H9 (cell line): ENCODE measurements at regions not wholly inside any gene's neighbourhood (a gene's known extent, or its start where the extent isn't known, plus 50 kb on each side); places are given as distances from the start of the nearest gene placed in this dataset.

Experiments
- DNase-seq: peaks from one replicate; pipeline ENCODE4 v3.0.0-alpha.2; 2017
- H2AFZ ChIP-seq: one replicate; pipeline ENCODE4 v1.6.1; 2013; ENCODE audit warnings: mild to moderate bottlenecking, low read length, control low read depth, moderate library complexity
- H2AK5ac ChIP-seq: 2 replicates; pipeline ENCODE4 v1.6.1; 2013; ENCODE audit warnings: low read length, control low read depth, mixed read lengths; ENCODE audit not compliant: insufficient read length
- H2BK120ac ChIP-seq: one replicate; pipeline ENCODE4 v1.6.1; 2013; ENCODE audit warnings: low read depth, mild to moderate bottlenecking, low read length, control low read depth, inconsistent platforms; ENCODE audit not compliant: poor library complexity, severe bottlenecking
- H2BK12ac ChIP-seq: 2 replicates; pipeline ENCODE4 v1.6.1; 2013; ENCODE audit warnings: low read length, control low read depth, mixed read lengths, low read depth; ENCODE audit not compliant: insufficient read length
- H2BK15ac ChIP-seq: 2 replicates; pipeline ENCODE4 v1.6.1; 2013; ENCODE audit warnings: low read depth, low read length, control low read depth
- H2BK20ac ChIP-seq: one replicate; pipeline ENCODE4 v1.6.1; 2013; ENCODE audit warnings: low read depth, mild to moderate bottlenecking, low read length, control low read depth, inconsistent platforms; ENCODE audit not compliant: poor library complexity, severe bottlenecking
- H2BK5ac ChIP-seq: 2 replicates; pipeline ENCODE4 v1.6.1; 2013; ENCODE audit warnings: low read length, control low read depth, mixed read lengths; ENCODE audit not compliant: insufficient read length
- H3K14ac ChIP-seq: 2 replicates; pipeline ENCODE4 v1.6.1; 2013; ENCODE audit warnings: low read length, control low read depth; ENCODE audit not compliant: insufficient read depth
- H3K18ac ChIP-seq: 2 replicates; pipeline ENCODE4 v1.6.1; 2013; ENCODE audit warnings: low read depth, mild to moderate bottlenecking, mixed read lengths, low read length, control low read depth; ENCODE audit not compliant: insufficient read length
- H3K23ac ChIP-seq: 2 replicates; pipeline ENCODE4 v1.6.1; 2013; ENCODE audit warnings: low read length, control low read depth, mixed read lengths, low read depth; ENCODE audit not compliant: insufficient read length
- H3K23me2 ChIP-seq: 2 replicates; pipeline ENCODE4 v1.6.1; 2013; ENCODE audit warnings: low read depth, mild to moderate bottlenecking, mixed read lengths, low read length, control low read depth; ENCODE audit not compliant: insufficient read length, poor library complexity, severe bottlenecking
- H3K27ac ChIP-seq: 2 replicates; pipeline ENCODE4 v1.5.1; 2013; ENCODE audit warnings: low read length, control low read depth, mixed read lengths, low read depth; ENCODE audit not compliant: insufficient read length
- H3K27me3 ChIP-seq: 2 replicates; pipeline ENCODE4 v1.6.1; 2013; ENCODE audit warnings: low read length, control low read depth, inconsistent platforms; ENCODE audit not compliant: insufficient read depth
- H3K4ac ChIP-seq: 2 replicates; pipeline ENCODE4 v1.6.1; 2013; ENCODE audit warnings: low read depth, mild to moderate bottlenecking, control low read depth, inconsistent platforms, low read length, moderate library complexity
- H3K4me1 ChIP-seq: 2 replicates; pipeline ENCODE4 v1.6.1; 2013; ENCODE audit warnings: low read length, control low read depth, inconsistent platforms; ENCODE audit not compliant: insufficient read depth
- H3K4me2 ChIP-seq: 2 replicates; pipeline ENCODE4 v1.6.1; 2013; ENCODE audit warnings: low read length, control low read depth, mixed read lengths; ENCODE audit not compliant: insufficient read length, insufficient read depth
- H3K56ac ChIP-seq: 2 replicates; pipeline ENCODE4 v1.6.1; 2013; ENCODE audit warnings: low read depth, mild to moderate bottlenecking, mixed read lengths, low read length, control low read depth; ENCODE audit not compliant: insufficient read length
- H3K79me1 ChIP-seq: 2 replicates; pipeline ENCODE4 v1.6.1; 2013; ENCODE audit warnings: low read depth, mild to moderate bottlenecking, moderate library complexity, low read length, control low read depth, inconsistent platforms; ENCODE audit not compliant: insufficient read depth, poor library complexity, severe bottlenecking
- H3K79me2 ChIP-seq: 2 replicates; pipeline ENCODE4 v1.6.1; 2013; ENCODE audit warnings: low read length, control low read depth, inconsistent platforms; ENCODE audit not compliant: insufficient read depth
- H3K9ac ChIP-seq: 2 replicates; pipeline ENCODE4 v1.6.1; 2013; ENCODE audit warnings: low read length, control low read depth, mixed read lengths; ENCODE audit not compliant: insufficient read length; ENCODE audit errors: extremely low read depth
- H3K9me3 ChIP-seq: one replicate; pipeline ENCODE4 v1.6.1; 2013; ENCODE audit warnings: low read depth, low read length, inconsistent platforms; ENCODE audit not compliant: control insufficient read depth
- H3T11ph ChIP-seq: one replicate; pipeline ENCODE4 v1.6.1; 2013; ENCODE audit warnings: mild to moderate bottlenecking, low read length, control low read depth, inconsistent platforms
- H4K20me1 ChIP-seq: one replicate; pipeline ENCODE4 v1.6.1; 2013; ENCODE audit not compliant: control insufficient read depth, insufficient read length, insufficient read depth
- H4K5ac ChIP-seq: 2 replicates; pipeline ENCODE4 v1.6.1; 2013; ENCODE audit warnings: low read depth, mild to moderate bottlenecking, mixed read lengths, low read length, control low read depth; ENCODE audit not compliant: insufficient read length
- H4K8ac ChIP-seq: replicated peaks from 2 replicates; pipeline ENCODE4 v1.6.1; 2013; ENCODE audit warnings: low read length, control low read depth, mixed read lengths, low read depth; ENCODE audit not compliant: insufficient read length
- H4K91ac ChIP-seq: 2 replicates; pipeline ENCODE4 v1.6.1; 2013; ENCODE audit warnings: low read depth, mild to moderate bottlenecking, moderate library complexity, mixed read lengths, low read length, control low read depth; ENCODE audit not compliant: insufficient read length
- H3K27ac Mint-ChIP-seq, 3 experiments: 2 replicates in 2 of 3; 3 replicates in 1 of 3; pipeline ENCODE4 v1.8.0; 2020 to 2021; ENCODE audit warnings: mixed read lengths in 3 of 3, mild to moderate bottlenecking in 1 of 3, moderate library complexity in 1 of 3
- H3K27me3 Mint-ChIP-seq: 2 replicates; pipeline ENCODE4 v1.8.0; 2021; ENCODE audit warnings: low read depth, mild to moderate bottlenecking, moderate library complexity, mixed read lengths
- H3K36me3 Mint-ChIP-seq, 3 experiments: 2 replicates in 2 of 3; 3 replicates in 1 of 3; pipeline ENCODE4 v1.8.0; 2020 to 2021; ENCODE audit warnings: low read depth in 3 of 3, mixed read lengths in 3 of 3; ENCODE audit not compliant: insufficient read depth in 1 of 3
- H3K4me1 Mint-ChIP-seq, 2 experiments: 2 replicates each; pipeline ENCODE4 v1.8.0; 2020; ENCODE audit warnings: mixed read lengths in 2 of 2
- H3K4me3 Mint-ChIP-seq, 2 experiments: 2 replicates in 1 of 2; 3 replicates in 1 of 2; pipeline ENCODE4 v1.8.0; 2020 to 2021; ENCODE audit warnings: mild to moderate bottlenecking in 2 of 2, mixed read lengths in 2 of 2, moderate library complexity in 1 of 2
- H3K9me3 Mint-ChIP-seq, 2 experiments: 2 replicates in 1 of 2; 3 replicates in 1 of 2; pipeline ENCODE4 v1.8.0; 2020; ENCODE audit warnings: mild to moderate bottlenecking in 2 of 2, mixed read lengths in 2 of 2, moderate library complexity in 1 of 2
- CTCF ChIP-seq: fragments of 200-600 bp; sonication (generic); conservative IDR thresholded peaks from 3 replicates; pipeline ENCODE4 v1.8.0; 2021; ENCODE audit warnings: antibody characterized with exemption, mild to moderate bottlenecking
- whole genome bisulfite sequencing: extraction: QIAGEN DNeasy Blood & Tissue Kit; methylation state at CpG from one replicate; pipeline ENCODE4 v1.1.7; 2013; ENCODE audit warnings: missing lambda C conversion rate, low lambda C conversion rate, mixed read lengths; ENCODE audit not compliant: insufficient read length; ENCODE audit errors: extremely low coverage; 5-methylcytosine and 5-hydroxymethylcytosine counted together

DNA sequence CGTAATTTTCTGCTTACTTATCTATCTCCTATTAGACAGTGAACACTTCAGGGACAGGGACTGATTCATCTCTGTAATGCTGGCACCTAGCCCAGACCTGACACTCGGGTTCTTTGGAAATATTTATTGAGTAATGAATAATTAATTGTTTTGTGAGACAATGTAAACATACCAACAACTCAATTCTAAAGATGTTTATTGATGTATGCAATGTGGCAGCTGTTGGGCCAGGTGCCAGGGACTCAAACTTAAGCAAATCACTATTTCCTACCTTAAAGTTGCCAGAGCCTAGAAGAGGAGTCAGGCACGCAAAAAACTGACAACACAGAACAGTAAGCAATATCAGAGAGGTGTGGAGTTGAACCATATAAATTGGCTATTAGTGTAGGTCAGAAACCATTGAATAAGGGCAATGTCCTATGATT lies 63.6 kb upstream of the BMPER start:
- Histone ChIP-seq H2BK120ac (no peak overlapping the region), H2BK12ac (no peak overlapping the region), H3K23me2 (no peaks in the 10 kb centered on the region), H2BK15ac (no peak overlapping the region), H4K20me1 (no peaks in the 10 kb centered on the region), H4K5ac (no peak overlapping the region), H3K27ac (no peak overlapping the region), H2BK5ac (no peak overlapping the region), H3K9me3 (no peaks in the 10 kb centered on the region), H4K91ac (no peak overlapping the region), H3K4me2 (no peak overlapping the region), H3K4me1 (no peaks in the 10 kb centered on the region), H3K4ac (no peak overlapping the region), H2BK20ac (no peak overlapping the region), H3K79me2 (no peaks in the 10 kb centered on the region), H3K9ac (no peak overlapping the region), H3K14ac (no peak overlapping the region), H3K79me1 (no peaks in the 10 kb centered on the region), H3K23ac (no peak overlapping the region), H3K27me3 (no peaks in the 10 kb centered on the region), H3T11ph (no peak overlapping the region), H2AFZ (no peak overlapping the region), H3K18ac (no peak overlapping the region), H3K56ac (no peak overlapping the region), H2AK5ac (no peak overlapping the region), H4K8ac (no peak overlapping the region)
- Mint-ChIP-seq H3K36me3 (peaks cover 0 to 4% (median 0%) of the 10 kb centered on the region in 3 experiments; a peak in 1 of 7 replicates), H3K27ac (no peak overlapping the region), H3K9me3 (peaks cover 1 to 3% of the 10 kb centered on the region in 2 experiments; a peak in 3 of 5 replicates), H3K4me3 (no peak overlapping the region), H3K4me1 (no peaks in the 10 kb centered on the region), H3K27me3 (no peaks in the 10 kb centered on the region; the same call in 1 of the 2 replicates)
- no CpG with 5 or more reads among the region's 3 CpGs for WGBS
- DNase-seq: no peak
- TF ChIP-seq CTCF: no peak
